ENCODE measurements at regions not wholly inside any gene's neighbourhood (a gene's known extent, or its start where the extent isn't known, plus 50 kb on each side); places are given as distances from the start of the nearest gene placed in this dataset.

DNA sequence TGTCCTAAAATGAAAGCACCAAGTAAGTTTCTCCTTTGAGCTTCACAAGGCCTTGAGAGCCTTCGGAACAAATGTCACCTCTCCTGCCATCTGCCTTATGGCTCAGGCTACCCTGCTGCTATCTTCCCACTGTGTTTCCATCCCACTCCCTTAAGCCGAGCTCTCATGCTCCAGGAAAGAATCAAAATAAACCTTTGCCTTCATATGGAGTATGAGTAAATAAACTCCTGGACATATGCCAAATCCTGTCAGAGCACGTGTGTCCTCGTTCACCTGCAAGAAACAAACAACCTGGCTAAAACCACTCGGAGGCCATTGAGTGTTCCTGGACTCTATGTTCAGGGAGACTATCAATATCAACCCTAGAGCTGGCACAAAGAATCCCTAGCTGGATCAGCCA, 122.3 kb upstream of the CCDC112 start:
- H3K27ac ChIP-seq, result peak overlapping the region; percentile 49
- TF ChIP-seq, protein P1, sequence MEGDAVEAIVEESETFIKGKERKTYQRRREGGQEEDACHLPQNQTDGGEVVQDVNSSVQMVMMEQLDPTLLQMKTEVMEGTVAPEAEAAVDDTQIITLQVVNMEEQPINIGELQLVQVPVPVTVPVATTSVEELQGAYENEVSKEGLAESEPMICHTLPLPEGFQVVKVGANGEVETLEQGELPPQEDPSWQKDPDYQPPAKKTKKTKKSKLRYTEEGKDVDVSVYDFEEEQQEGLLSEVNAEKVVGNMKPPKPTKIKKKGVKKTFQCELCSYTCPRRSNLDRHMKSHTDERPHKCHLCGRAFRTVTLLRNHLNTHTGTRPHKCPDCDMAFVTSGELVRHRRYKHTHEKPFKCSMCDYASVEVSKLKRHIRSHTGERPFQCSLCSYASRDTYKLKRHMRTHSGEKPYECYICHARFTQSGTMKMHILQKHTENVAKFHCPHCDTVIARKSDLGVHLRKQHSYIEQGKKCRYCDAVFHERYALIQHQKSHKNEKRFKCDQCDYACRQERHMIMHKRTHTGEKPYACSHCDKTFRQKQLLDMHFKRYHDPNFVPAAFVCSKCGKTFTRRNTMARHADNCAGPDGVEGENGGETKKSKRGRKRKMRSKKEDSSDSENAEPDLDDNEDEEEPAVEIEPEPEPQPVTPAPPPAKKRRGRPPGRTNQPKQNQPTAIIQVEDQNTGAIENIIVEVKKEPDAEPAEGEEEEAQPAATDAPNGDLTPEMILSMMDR (IDR thresholded peaks at IDR 0.05), result no peak
- intact Hi-C loops (cut with DNase I), result loop anchor here (10.0 kb wide), 1 partner anchor 116 kb away; no protein-coding TSS in a partner anchor
- H3K36me3 ChIP-seq, result no peaks in the 10 kb centered on the region
- H3K4me1 ChIP-seq, result peaks cover 6% of the 10 kb centered on the region
- no peaks in the 10 kb centered on the region for H3K27me3 ChIP-seq
- no peak overlapping the region for H3K9ac ChIP-seq (ENCODE audit: low read depth in 2 of 2, low read length in 2 of 2)
- no peak overlapping the region for H3K4me3 ChIP-seq
- peak; percentile 60 for DNase-seq
- no peaks in the 10 kb centered on the region for H3K9me3 ChIP-seq

DNA sequence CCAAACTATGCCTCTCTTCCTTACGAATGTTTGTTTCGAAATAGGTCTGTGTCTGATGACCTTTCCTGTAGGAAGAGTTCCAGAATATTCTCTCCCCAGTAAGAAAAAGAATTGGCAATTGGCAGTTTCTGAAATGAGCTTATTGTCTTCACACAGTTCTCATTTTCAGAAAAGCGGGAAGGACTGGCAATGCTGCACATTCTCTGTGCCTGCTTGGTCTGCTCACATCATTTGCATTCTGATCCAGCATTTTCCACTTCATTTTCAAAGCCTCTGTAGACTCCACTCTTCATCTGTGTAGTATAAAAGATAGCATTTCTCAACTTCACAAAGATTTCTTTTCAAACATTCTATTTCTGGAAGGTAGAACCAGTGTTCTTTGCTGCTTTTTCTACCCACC, 120.6 kb upstream of the CCDC112 start:
- Histone ChIP-seq H3K4me3 (no peak overlapping the region), H3K36me3 (no peaks in the 10 kb centered on the region), H3K4me1 (peaks cover 6% of the 10 kb centered on the region), H3K9ac (ENCODE audit: low read depth in 2 of 2, low read length in 2 of 2) (no peak overlapping the region), H3K27me3 (no peaks in the 10 kb centered on the region), H3K27ac (no peak overlapping the region), H3K9me3 (no peaks in the 10 kb centered on the region)
- intact Hi-C loops (cut with DNase I), result loop anchor here (10.0 kb wide), 1 partner anchor 118 kb away; no protein-coding TSS in a partner anchor
- DNase-seq, result no peak
- TF ChIP-seq, protein P1 (IDR thresholded peaks at IDR 0.05), result no peak

DNA sequence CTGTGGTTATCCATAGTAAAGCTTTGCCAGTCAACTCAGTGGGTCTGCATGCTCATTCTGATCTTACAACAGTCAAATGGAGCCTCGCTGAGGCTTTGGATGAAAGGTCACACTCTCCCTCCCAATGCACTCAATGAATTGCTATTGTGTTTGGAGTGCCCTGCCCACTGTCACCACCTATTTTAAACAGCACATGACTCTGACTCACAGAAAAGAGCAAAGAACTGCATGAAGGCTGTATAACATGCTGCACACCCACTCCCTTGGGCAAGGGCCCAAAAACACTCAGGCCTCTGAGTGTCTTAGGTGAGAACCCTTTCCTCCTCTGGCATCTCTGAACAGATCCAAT, 118.7 kb upstream of the CCDC112 start:
- TF ChIP-seq, protein P1 (IDR thresholded peaks at IDR 0.05), result no peak
- no peaks in the 10 kb centered on the region for H3K9me3 ChIP-seq
- H3K9ac ChIP-seq (ENCODE audit: low read depth in 2 of 2, low read length in 2 of 2), result peak overlapping the region in 1 of 2 donors; percentile 73
- peak; percentile 94 for DNase-seq
- intact Hi-C loops (cut with DNase I), result loop anchor here (10.0 kb wide), 1 partner anchor 120 kb away; no protein-coding TSS in a partner anchor
- no peak overlapping the region for H3K4me3 ChIP-seq
- no peaks in the 10 kb centered on the region for H3K27me3 ChIP-seq
- H3K27ac ChIP-seq, result peak overlapping the region; percentile 87
- no peaks in the 10 kb centered on the region for H3K36me3 ChIP-seq
- H3K4me1 ChIP-seq, result peaks cover 6% of the 10 kb centered on the region

DNA sequence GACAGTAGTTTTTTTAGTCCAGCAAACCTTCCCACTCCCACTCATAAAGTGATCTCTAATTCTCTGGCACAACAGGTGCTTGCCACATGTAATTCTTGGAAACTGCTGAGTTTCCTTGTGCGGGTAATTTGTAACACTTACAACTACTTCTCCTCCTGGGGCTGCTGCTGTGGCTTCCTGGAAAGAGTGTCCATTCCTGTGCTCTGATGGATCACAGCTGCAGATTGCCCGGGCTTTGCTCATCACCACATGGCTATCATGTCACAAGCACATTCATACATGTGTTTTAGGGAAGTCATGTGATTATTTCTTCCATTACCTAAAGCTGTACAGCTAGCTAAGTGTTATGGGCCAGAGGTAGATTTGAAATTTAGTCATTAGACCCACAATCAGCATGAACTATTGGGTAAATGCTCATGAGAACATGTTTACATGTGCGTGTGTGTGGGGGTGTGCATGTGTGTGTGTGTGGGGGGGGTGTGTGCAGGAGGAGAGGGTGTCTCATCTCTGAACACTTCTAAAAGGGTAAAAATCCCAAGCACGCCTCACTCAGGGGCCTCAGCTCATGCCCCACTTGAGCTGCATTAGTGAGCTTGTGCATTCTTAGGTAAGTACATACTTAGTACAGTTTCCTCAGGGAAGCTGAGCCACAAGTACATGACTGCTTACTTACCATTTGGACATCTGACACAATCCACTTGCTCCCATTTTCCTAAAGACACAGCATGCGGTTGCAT, 118.1 kb upstream of the CCDC112 start:
- Histone ChIP-seq H3K4me3 (no peak overlapping the region), H3K27me3 (no peaks in the 10 kb centered on the region), H3K9me3 (no peaks in the 10 kb centered on the region), H3K36me3 (no peaks in the 10 kb centered on the region), H3K9ac (ENCODE audit: low read depth in 2 of 2, low read length in 2 of 2) (peak overlapping the region; percentile 13 to 73), H3K4me1 (peaks cover 6% of the 10 kb centered on the region), H3K27ac (peak overlapping the region; percentile 87)
- no peak for DNase-seq
- intact Hi-C loops (cut with DNase I), result loop anchor here (10.0 kb wide), 1 partner anchor 120 kb away; no protein-coding TSS in a partner anchor
- TF ChIP-seq, protein P1 (IDR thresholded peaks at IDR 0.05), result no peak

DNA sequence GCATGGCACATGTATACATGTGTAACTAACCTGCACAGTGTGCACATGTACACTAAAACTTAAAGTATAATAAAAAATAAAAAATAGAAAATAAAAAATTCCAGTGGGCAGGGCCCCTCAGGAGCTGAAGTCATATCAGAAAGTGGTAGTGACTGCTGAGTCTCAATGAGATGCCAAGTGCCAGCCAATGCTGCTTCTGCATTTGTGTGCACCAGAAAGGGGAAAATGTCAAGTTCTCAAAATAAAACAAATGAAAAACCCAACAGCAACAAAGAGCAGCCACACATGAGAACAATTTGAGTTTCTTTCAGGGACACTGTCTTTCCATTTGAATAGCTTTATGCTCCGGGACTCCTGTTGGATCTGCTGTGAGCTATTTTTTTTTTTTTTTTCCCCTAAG, 117.2 kb upstream of the CCDC112 start:
- peak overlapping the region; percentile 87 for H3K27ac ChIP-seq
- no peaks in the 10 kb centered on the region for H3K27me3 ChIP-seq
- H3K9me3 ChIP-seq, result no peaks in the 10 kb centered on the region
- H3K36me3 ChIP-seq, result no peaks in the 10 kb centered on the region
- intact Hi-C loops (cut with DNase I), result loop anchor here (10.0 kb wide), 1 partner anchor 121 kb away; no protein-coding TSS in a partner anchor
- DNase-seq, result no peak
- H3K9ac ChIP-seq (ENCODE audit: low read depth in 2 of 2, low read length in 2 of 2), result peak overlapping the region in 1 of 2 donors; percentile 73
- H3K4me3 ChIP-seq, result no peak overlapping the region
- TF ChIP-seq, protein P1 (IDR thresholded peaks at IDR 0.05), result no peak
- peaks cover 6% of the 10 kb centered on the region for H3K4me1 ChIP-seq

Measured in colonic mucosa (tissue), 4 donors.